Left ventricle myocardium inferior (tissue), 1 donor: ENCODE measurements at regions not wholly inside any gene's neighbourhood (a gene's known extent, or its start where the extent isn't known, plus 50 kb on each side); places are given as distances from the start of the nearest gene placed in this dataset.

Source experiments
- DNase-seq: peaks from one replicate; pipeline ENCODE4 v3.0.0-alpha.2; 2020
- H3K27ac ChIP-seq: fragments of 200-600 bp; replicated peaks from 2 replicates; pipeline ENCODE4 v1.8.0; 2021
- H3K27me3 ChIP-seq: fragments of 200-600 bp; 2 replicates; pipeline ENCODE4 v1.8.0; 2021; ENCODE audit warnings: low read depth
- H3K36me3 ChIP-seq: fragments of 200-600 bp; 2 replicates; pipeline ENCODE4 v1.8.0; 2021
- H3K4me1 ChIP-seq: fragments of 200-600 bp; 2 replicates; pipeline ENCODE4 v1.8.0; 2021
- H3K4me3 ChIP-seq: fragments of 200-600 bp; 2 replicates; pipeline ENCODE4 v1.8.0; 2021; ENCODE audit warnings: mild to moderate bottlenecking, moderate library complexity
- H3K9me3 ChIP-seq: fragments of 200-600 bp; replicated peaks from 2 replicates; pipeline ENCODE4 v1.8.0; 2021
- CTCF ChIP-seq: fragments of 200-600 bp; IDR thresholded peaks from 2 replicates; pipeline ENCODE4 v1.8.0; 2021; ENCODE audit warnings: antibody characterized with exemption, mild to moderate bottlenecking, borderline replicate concordance
- intact Hi-C: fragments of 100-400 bp; cut with micrococcal nuclease; formaldehyde crosslinking; loops from one replicate; pipeline ENCODE4 v1.11.0; 2022
- donor health status: DM: no; HTN: yes; CAD: no; lungs with severe emphysema.

- no peaks in the 10 kb centered on the region for H3K4me1 ChIP-seq
- intact Hi-C loops = no loop called here
- no peaks in the 10 kb centered on the region for H3K9me3 ChIP-seq
- no peak overlapping the region for H3K4me3 ChIP-seq
- H3K27me3 ChIP-seq = no peaks in the 10 kb centered on the region
- no peak for DNase-seq
- TF ChIP-seq CTCF = no peak
- H3K36me3 ChIP-seq = no peaks in the 10 kb centered on the region
- no peak overlapping the region for H3K27ac ChIP-seq
Measured at GRCh38 chr4:22094217-22094616, 145.6 kb upstream of the KCNIP4 start.

GRCh38 chr4:22093126-22093525 is 144.6 kb upstream of the KCNIP4 start:
- no peak for TF ChIP-seq CTCF
- intact Hi-C loops = no loop called here
- DNase-seq = no peak

GRCh38 chr4:22091906-22092305 is 143.3 kb upstream of the KCNIP4 start:
- H3K27ac ChIP-seq = no peak overlapping the region
- no peak for TF ChIP-seq CTCF
- no peaks in the 10 kb centered on the region for H3K27me3 ChIP-seq
- no peaks in the 10 kb centered on the region for H3K36me3 ChIP-seq
- H3K4me1 ChIP-seq = no peaks in the 10 kb centered on the region
- intact Hi-C loops = no loop called here
- no peak for DNase-seq
- H3K9me3 ChIP-seq = peaks cover 15% of the 10 kb centered on the region
- H3K4me3 ChIP-seq = no peak overlapping the region

More at GRCh38 chr4:22093126-22093525, 144.6 kb upstream of the KCNIP4 start:
- H3K36me3 ChIP-seq = no peaks in the 10 kb centered on the region
- H3K4me1 ChIP-seq = no peaks in the 10 kb centered on the region
- H3K9me3 ChIP-seq = peaks cover 3% of the 10 kb centered on the region
- H3K4me3 ChIP-seq = no peak overlapping the region
- H3K27ac ChIP-seq = no peak overlapping the region
- no peaks in the 10 kb centered on the region for H3K27me3 ChIP-seq

- no peak for TF ChIP-seq CTCF
- Histone ChIP-seq H3K27me3 (no peaks in the 10 kb centered on the region), H3K9me3 (peaks cover 21% of the 10 kb centered on the region), H3K4me1 (no peaks in the 10 kb centered on the region), H3K36me3 (no peaks in the 10 kb centered on the region), H3K4me3 (no peak overlapping the region), H3K27ac (no peak overlapping the region)
- intact Hi-C loops = no loop called here
- no peak for DNase-seq
Measured at GRCh38 chr4:22091352-22091717, 142.8 kb upstream of the KCNIP4 start.

GRCh38 chr4:22090661-22091351 is 142.2 kb upstream of the KCNIP4 start:
- TF ChIP-seq CTCF = no peak
- no peaks in the 10 kb centered on the region for H3K4me1 ChIP-seq
- no peaks in the 10 kb centered on the region for H3K27me3 ChIP-seq
- no peak overlapping the region for H3K27ac ChIP-seq
- peaks cover 26% of the 10 kb centered on the region for H3K9me3 ChIP-seq
- H3K4me3 ChIP-seq = no peak overlapping the region
- H3K36me3 ChIP-seq = no peaks in the 10 kb centered on the region
- no peak for DNase-seq
- intact Hi-C loops = no loop called here
